ENCODE measurements at regions not wholly inside any gene's neighbourhood (a gene's known extent, or its start where the extent isn't known, plus 50 kb on each side); places are given as distances from the start of the nearest gene placed in this dataset.
A peak's percentile ranks its signal among the peaks of the same experiment; 100 is the strongest.
"Not testable (repeated sequence)": the region's sequence is repeated elsewhere in the genome, so short reads cannot be mapped to it uniquely, and the experiment has no call there.

- DNase-seq: no peak
- H3K27me3 ChIP-seq (ENCODE audit: control insufficient read depth, insufficient read depth, low read length): no peaks in the 10 kb centered on the region; the same call in 1 of the 2 replicates
- no peaks in the 10 kb centered on the region for H3K36me3 ChIP-seq (replicated peaks; ENCODE audit: control insufficient read depth, insufficient read depth, low read length)
- H3K4me3 ChIP-seq (ENCODE audit: insufficient read depth, low read depth, low read length): no peak overlapping the region
Observed at GRCh38 chr6:99816795-99817194, 177.2 kb downstream of the MCHR2 start.

GRCh38 chr6:99818161-99818560 lies 175.9 kb downstream of the MCHR2 start:
- peaks cover 3% of the 10 kb centered on the region for H3K27me3 ChIP-seq (ENCODE audit: control insufficient read depth, insufficient read depth, low read length)
- no peak for DNase-seq
- no peak overlapping the region for H3K4me3 ChIP-seq (ENCODE audit: insufficient read depth, low read depth, low read length)
- no peaks in the 10 kb centered on the region for H3K36me3 ChIP-seq (replicated peaks; ENCODE audit: control insufficient read depth, insufficient read depth, low read length)

GRCh38 chr6:99819853-99820252 lies 174.2 kb downstream of the MCHR2 start:
- no peak for DNase-seq
- H3K4me3 ChIP-seq (ENCODE audit: insufficient read depth, low read depth, low read length): no peak overlapping the region
- H3K27me3 ChIP-seq (ENCODE audit: control insufficient read depth, insufficient read depth, low read length): peaks cover 3% of the 10 kb centered on the region

GRCh38 chr6:99821164-99821563 lies 172.9 kb downstream of the MCHR2 start:
- peaks cover 3% of the 10 kb centered on the region for H3K27me3 ChIP-seq (ENCODE audit: control insufficient read depth, insufficient read depth, low read length)
- DNase-seq: no peak
- no peaks in the 10 kb centered on the region for H3K36me3 ChIP-seq (replicated peaks; ENCODE audit: control insufficient read depth, insufficient read depth, low read length)
- no peak overlapping the region for H3K4me3 ChIP-seq (ENCODE audit: insufficient read depth, low read depth, low read length)

More at GRCh38 chr6:99819853-99820252, 174.2 kb downstream of the MCHR2 start:
- no peaks in the 10 kb centered on the region for H3K36me3 ChIP-seq (replicated peaks; ENCODE audit: control insufficient read depth, insufficient read depth, low read length)

GRCh38 chr6:99822741-99823512 lies 171.1 kb downstream of the MCHR2 start:
- peak overlapping the region; percentile 9; the same call in 1 of the 2 replicates for H3K4me3 ChIP-seq (ENCODE audit: insufficient read depth, low read depth, low read length)
- H3K36me3 ChIP-seq (replicated peaks; ENCODE audit: control insufficient read depth, insufficient read depth, low read length): no peaks in the 10 kb centered on the region
- peaks cover 3% of the 10 kb centered on the region; the same call in 1 of the 2 replicates for H3K27me3 ChIP-seq (ENCODE audit: control insufficient read depth, insufficient read depth, low read length)
- peak; percentile 18 for DNase-seq

GRCh38 chr6:99823513-99824235 lies 170.3 kb downstream of the MCHR2 start:
- not testable (repeated sequence) for H3K27me3 ChIP-seq (ENCODE audit: control insufficient read depth, insufficient read depth, low read length); H3K36me3 ChIP-seq (replicated peaks; ENCODE audit: control insufficient read depth, insufficient read depth, low read length); DNase-seq
- peak overlapping the region; percentile 21; the same call in 1 of the 2 replicates for H3K4me3 ChIP-seq (ENCODE audit: insufficient read depth, low read depth, low read length)

- Histone ChIP-seq H3K27me3 (ENCODE audit: control insufficient read depth, insufficient read depth, low read length) (no peaks in the 10 kb centered on the region), H3K36me3 (replicated peaks; ENCODE audit: control insufficient read depth, insufficient read depth, low read length) (no peaks in the 10 kb centered on the region; the same call in 1 of the 2 replicates), H3K4me3 (ENCODE audit: insufficient read depth, low read depth, low read length) (no peak overlapping the region)
- DNase-seq: no peak
Observed at GRCh38 chr6:99833034-99833433, 161.0 kb downstream of the MCHR2 start.

- H3K27me3 ChIP-seq (ENCODE audit: control insufficient read depth, insufficient read depth, low read length): no peaks in the 10 kb centered on the region
- no peak overlapping the region for H3K4me3 ChIP-seq (ENCODE audit: insufficient read depth, low read depth, low read length)
- no peaks in the 10 kb centered on the region; the same call in 1 of the 2 replicates for H3K36me3 ChIP-seq (replicated peaks; ENCODE audit: control insufficient read depth, insufficient read depth, low read length)
- DNase-seq: no peak
Observed at GRCh38 chr6:99836471-99836870, 157.6 kb downstream of the MCHR2 start.

- Histone ChIP-seq H3K36me3 (replicated peaks; ENCODE audit: control insufficient read depth, insufficient read depth, low read length) (no peaks in the 10 kb centered on the region; the same call in 1 of the 2 replicates), H3K27me3 (ENCODE audit: control insufficient read depth, insufficient read depth, low read length) (no peaks in the 10 kb centered on the region), H3K4me3 (ENCODE audit: insufficient read depth, low read depth, low read length) (no peak overlapping the region)
- no peak for DNase-seq
Observed at GRCh38 chr6:99838607-99839006, 155.4 kb downstream of the MCHR2 start.

- DNase-seq: no peak
- Histone ChIP-seq H3K27me3 (ENCODE audit: control insufficient read depth, insufficient read depth, low read length) (no peaks in the 10 kb centered on the region), H3K4me3 (ENCODE audit: insufficient read depth, low read depth, low read length) (no peak overlapping the region), H3K36me3 (replicated peaks; ENCODE audit: control insufficient read depth, insufficient read depth, low read length) (no peaks in the 10 kb centered on the region; the same call in 1 of the 2 replicates)
Observed at GRCh38 chr6:99841297-99841696, 152.7 kb downstream of the MCHR2 start.

- Histone ChIP-seq H3K27me3 (ENCODE audit: control insufficient read depth, insufficient read depth, low read length) (no peaks in the 10 kb centered on the region), H3K36me3 (replicated peaks; ENCODE audit: control insufficient read depth, insufficient read depth, low read length) (no peaks in the 10 kb centered on the region), H3K4me3 (ENCODE audit: insufficient read depth, low read depth, low read length) (no peak overlapping the region)
- DNase-seq: no peak
Observed at GRCh38 chr6:99846006-99846405, 148.0 kb downstream of the MCHR2 start.

- H3K27me3 ChIP-seq (ENCODE audit: control insufficient read depth, insufficient read depth, low read length): no peaks in the 10 kb centered on the region
- no peaks in the 10 kb centered on the region for H3K36me3 ChIP-seq (replicated peaks; ENCODE audit: control insufficient read depth, insufficient read depth, low read length)
- no peak for DNase-seq
- no peak overlapping the region for H3K4me3 ChIP-seq (ENCODE audit: insufficient read depth, low read depth, low read length)
Observed at GRCh38 chr6:99850841-99851240, 143.2 kb downstream of the MCHR2 start.

- Histone ChIP-seq H3K4me3 (ENCODE audit: insufficient read depth, low read depth, low read length) (no peak overlapping the region), H3K27me3 (ENCODE audit: control insufficient read depth, insufficient read depth, low read length) (no peaks in the 10 kb centered on the region), H3K36me3 (replicated peaks; ENCODE audit: control insufficient read depth, insufficient read depth, low read length) (no peaks in the 10 kb centered on the region)
- DNase-seq: no peak
Observed at GRCh38 chr6:99852031-99852430, 142.0 kb downstream of the MCHR2 start.

GRCh38 chr6:99867026-99867425 lies 127.0 kb downstream of the MCHR2 start:
- Histone ChIP-seq H3K4me3 (ENCODE audit: insufficient read depth, low read depth, low read length) (no peak overlapping the region), H3K36me3 (replicated peaks; ENCODE audit: control insufficient read depth, insufficient read depth, low read length) (no peaks in the 10 kb centered on the region), H3K27me3 (ENCODE audit: control insufficient read depth, insufficient read depth, low read length) (peaks cover 3% of the 10 kb centered on the region)
- DNase-seq: no peak
